ENCODE measurements at regions not wholly inside any gene's neighbourhood (a gene's known extent, or its start where the extent isn't known, plus 50 kb on each side); places are given as distances from the start of the nearest gene placed in this dataset.

GRCh38 chr1:157937744-157938143 lies 55.7 kb upstream of the KIRREL1 start:
- no peak overlapping the region for H3K4me3 ChIP-seq
- DNase-seq = no peak
- H3K27me3 ChIP-seq = peaks cover 0 to 4% (median 0%) of the 10 kb centered on the region in 3 donors
- no peaks in the 10 kb centered on the region for H3K36me3 ChIP-seq
- WGBS, 5 donors = 82 to 92% (median 88%) methylated on average over 2 of the region's 2 CpGs
- H3K4me1 ChIP-seq = no peaks in the 10 kb centered on the region
- TF ChIP-seq CTCF (IDR thresholded peaks at IDR 0.05) (no peak), POLR2AphosphoS5 (IDR thresholded peaks at IDR 0.05) (no peak), POLR2A (IDR thresholded peaks at IDR 0.05) (no peak), EP300 (IDR thresholded peaks at IDR 0.05) (no peak)
- no peaks in the 10 kb centered on the region for H3K9me3 ChIP-seq
- no peak overlapping the region for H3K27ac ChIP-seq
- intact Hi-C loops (cut with DNase I; ENCODE audit: low total_unique reads) = no loop called here

- Histone ChIP-seq H3K4me3 (no peak overlapping the region), H3K27ac (no peak overlapping the region), H3K9me3 (no peaks in the 10 kb centered on the region), H3K36me3 (no peaks in the 10 kb centered on the region), H3K27me3 (peaks cover 0 to 4% (median 0%) of the 10 kb centered on the region in 3 donors), H3K4me1 (no peaks in the 10 kb centered on the region)
- no peak for TF ChIP-seq CTCF (IDR thresholded peaks at IDR 0.05)
- TF ChIP-seq POLR2AphosphoS5 (IDR thresholded peaks at IDR 0.05) = no peak
- no peak for TF ChIP-seq POLR2A (IDR thresholded peaks at IDR 0.05)
- no peak for TF ChIP-seq EP300 (IDR thresholded peaks at IDR 0.05)
- intact Hi-C loops (cut with DNase I; ENCODE audit: low total_unique reads) = no loop called here
- no peak for DNase-seq
- 84 to 92% (median 89%) methylated on average over 5 of the region's 5 CpGs for WGBS, 5 donors
These were observed 51.5 kb upstream of the KIRREL1 start for GRCh38 chr1:157941939-157942338.
